ENCODE measurements at regions not wholly inside any gene's neighbourhood (a gene's known extent, or its start where the extent isn't known, plus 50 kb on each side); places are given as distances from the start of the nearest gene placed in this dataset.

DNA sequence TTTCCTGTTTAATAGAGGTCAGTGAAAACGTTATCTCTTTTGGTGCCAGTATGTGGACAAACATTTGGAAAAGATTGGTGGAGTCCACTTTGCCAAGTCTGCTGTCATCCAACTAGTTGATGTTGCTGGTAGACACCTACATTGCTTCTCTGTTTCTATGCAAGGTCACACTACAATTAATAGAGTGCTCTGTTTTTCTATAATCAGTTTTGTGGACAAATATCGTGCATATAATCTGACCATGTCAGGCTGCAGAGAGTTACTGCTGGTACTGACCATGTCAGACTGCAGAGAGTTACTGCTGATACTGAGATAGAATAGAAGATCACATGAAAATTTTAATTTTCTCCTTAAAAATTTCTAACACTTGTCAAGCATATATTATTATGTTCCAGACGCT, 603.3 kb downstream of the TSN start:
- TF ChIP-seq POLR2AphosphoS5 (IDR thresholded peaks at IDR 0.05; ENCODE audit: low read depth, low read length), result no peak
- TF ChIP-seq POLR2A (IDR thresholded peaks at IDR 0.05; ENCODE audit: low read depth, low read length), result no peak
